MCF 10A (cell line): ENCODE measurements at regions not wholly inside any gene's neighbourhood (a gene's known extent, or its start where the extent isn't known, plus 50 kb on each side); places are given as distances from the start of the nearest gene placed in this dataset.
"Not testable (repeated sequence)": the region's sequence is repeated elsewhere in the genome, so short reads cannot be mapped to it uniquely, and the experiment has no call there.

Experiments
- BruUV-seq: library from RNA; stranded (reverse); fragments of 400-500 nt; replicated peaks from 2 replicates; lab custom pipeline; 2021; lab: Mats Ljungman, UMichigan
- CTCF ChIA-PET: fragments of 300-600 bp; sonication (Branson Sonifier 250); formaldehyde crosslinking; extraction: SDS; loops from one replicate; lab custom pipeline; 2021; ENCODE audit warnings: antibody characterized with exemption, inconsistent platforms; lab: Yijun Ruan, JAX
- POLR2A ChIA-PET: fragments of 300-600, 350-650 bp; sonication (Branson Sonifier 250); formaldehyde crosslinking; extraction: SDS; loops from one replicate; lab custom pipeline; 2020; ENCODE audit warnings: antibody characterized with exemption, inconsistent platforms; lab: Yijun Ruan, JAX
- DNase-seq: peaks from one replicate; pipeline ENCODE4 v3.0.0-alpha.2; 2018; ENCODE audit not compliant: unreplicated experiment
- H3K27ac Mint-ChIP-seq: one replicate; pipeline ENCODE4 v1.8.0; 2022; ENCODE audit warnings: mild to moderate bottlenecking, low read depth, mixed read lengths; ENCODE audit not compliant: unreplicated experiment
- H3K27me3 Mint-ChIP-seq: one replicate; pipeline ENCODE4 v1.8.0; 2022; ENCODE audit warnings: mixed read lengths; ENCODE audit not compliant: insufficient read depth, unreplicated experiment
- H3K36me3 Mint-ChIP-seq: one replicate; pipeline ENCODE4 v1.8.0; 2022; ENCODE audit warnings: mild to moderate bottlenecking, moderate library complexity, mixed read lengths; ENCODE audit not compliant: insufficient read depth, unreplicated experiment
- H3K4me1 Mint-ChIP-seq: one replicate; pipeline ENCODE4 v1.8.0; 2022; ENCODE audit warnings: mixed read lengths; ENCODE audit not compliant: insufficient read depth, unreplicated experiment
- H3K4me3 Mint-ChIP-seq: one replicate; pipeline ENCODE4 v1.8.0; 2022; ENCODE audit warnings: mild to moderate bottlenecking, moderate library complexity, mixed read lengths; ENCODE audit not compliant: unreplicated experiment
- H3K9me3 Mint-ChIP-seq: one replicate; pipeline ENCODE4 v1.8.0; 2022; ENCODE audit warnings: mixed read lengths; ENCODE audit not compliant: unreplicated experiment
- CTCF ChIP-seq: fragments of 200-600 bp; IDR thresholded peaks from one replicate; pipeline ENCODE4 v1.8.0; 2022; ENCODE audit warnings: antibody characterized with exemption, mild to moderate bottlenecking; ENCODE audit not compliant: unreplicated experiment
- intact Hi-C: fragments of 100-400 bp; cut with micrococcal nuclease; formaldehyde crosslinking; loops from 2 replicates; pipeline ENCODE4 v1.14.1; 2022

GRCh38 chrX:40391662-40392061 is 189.1 kb upstream of the ATP6AP2 start:
- CTCF ChIA-PET, result no interaction called here
- Mint-ChIP-seq H3K27ac (no peak overlapping the region), H3K27me3 (peaks cover 34% of the 10 kb centered on the region), H3K4me1 (no peaks in the 10 kb centered on the region), H3K4me3 (no peak overlapping the region), H3K9me3 (peaks cover under 1% of the 10 kb centered on the region), H3K36me3 (no peaks in the 10 kb centered on the region)
- intact Hi-C loops, result no loop called here
- no TSS peak for BruUV-seq
- DNase-seq, result no peak
- POLR2A ChIA-PET, result no interaction called here
- no peak for TF ChIP-seq CTCF

GRCh38 chrX:40389555-40389954 is 191.2 kb upstream of the ATP6AP2 start:
- no peak for TF ChIP-seq CTCF
- Mint-ChIP-seq H3K27ac (no peak overlapping the region), H3K9me3 (no peaks in the 10 kb centered on the region), H3K36me3 (no peaks in the 10 kb centered on the region), H3K27me3 (peaks cover 39% of the 10 kb centered on the region), H3K4me3 (no peak overlapping the region), H3K4me1 (no peaks in the 10 kb centered on the region)
- POLR2A ChIA-PET, result no interaction called here
- no peak for DNase-seq
- CTCF ChIA-PET, result no interaction called here
- BruUV-seq, result no TSS peak
- intact Hi-C loops, result no loop called here

GRCh38 chrX:40388441-40388840 is 192.3 kb upstream of the ATP6AP2 start:
- BruUV-seq, result no TSS peak
- no peak overlapping the region for H3K27ac Mint-ChIP-seq
- peaks cover 43% of the 10 kb centered on the region for H3K27me3 Mint-ChIP-seq
- ChIA-PET POLR2A (no interaction called here), CTCF (no interaction called here)
- no peaks in the 10 kb centered on the region for H3K4me1 Mint-ChIP-seq
- no peak for DNase-seq
- intact Hi-C loops, result no loop called here
- H3K9me3 Mint-ChIP-seq, result no peaks in the 10 kb centered on the region
- no peak for TF ChIP-seq CTCF
- H3K36me3 Mint-ChIP-seq, result no peaks in the 10 kb centered on the region
- no peak overlapping the region for H3K4me3 Mint-ChIP-seq

DNA sequence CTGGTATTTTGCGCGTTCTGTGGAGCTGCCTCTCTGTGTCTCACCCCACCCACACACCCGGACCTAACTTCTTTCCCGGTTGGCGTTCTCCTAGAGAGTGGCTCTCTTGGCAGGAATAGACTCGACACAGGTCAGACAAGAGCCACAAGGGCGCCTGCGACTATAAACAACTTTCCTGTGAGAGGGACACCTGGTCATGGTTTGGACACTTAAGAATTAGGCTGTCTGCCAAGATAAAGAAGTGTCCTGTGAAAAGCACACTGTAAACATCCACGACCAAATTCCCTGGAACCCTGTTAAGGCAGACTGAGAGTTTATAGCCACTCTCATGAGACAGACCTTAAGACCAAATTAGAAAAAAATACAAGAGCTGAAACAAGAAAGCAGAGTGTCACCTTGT is 192.9 kb upstream of the ATP6AP2 start:
- BruUV-seq, POLR2A ChIA-PET, H3K9me3 Mint-ChIP-seq, H3K36me3 Mint-ChIP-seq, H3K4me1 Mint-ChIP-seq, H3K27ac Mint-ChIP-seq, DNase-seq, H3K4me3 Mint-ChIP-seq, intact Hi-C loops, CTCF ChIA-PET: not testable (repeated sequence)
- peaks cover 43% of the 10 kb centered on the region for H3K27me3 Mint-ChIP-seq

DNA sequence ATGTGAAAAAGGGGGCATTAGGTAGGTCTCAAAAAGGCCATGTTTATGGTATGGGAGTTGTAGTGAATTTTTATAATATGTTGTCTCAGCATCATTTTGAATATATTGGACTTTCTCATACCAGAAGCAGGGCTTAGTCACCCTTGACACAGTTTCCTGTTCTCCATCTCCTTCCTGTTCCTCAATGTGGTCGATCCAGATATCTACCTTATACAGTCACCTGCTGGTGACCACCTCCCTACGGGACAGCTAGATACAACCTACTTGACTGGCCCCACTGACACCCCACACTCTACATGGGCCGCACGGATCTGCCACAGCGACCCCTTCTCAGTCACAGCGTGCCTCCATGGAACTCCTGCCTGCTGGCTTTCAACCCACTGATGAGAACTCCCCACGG is 193.5 kb upstream of the ATP6AP2 start:
- CTCF ChIA-PET, H3K27ac Mint-ChIP-seq: not testable (repeated sequence)

More for the DNA sequence above, 193.5 kb upstream of the ATP6AP2 start:
- H3K36me3 Mint-ChIP-seq, intact Hi-C loops, H3K4me1 Mint-ChIP-seq, BruUV-seq, DNase-seq, H3K9me3 Mint-ChIP-seq, H3K4me3 Mint-ChIP-seq, POLR2A ChIA-PET: not testable (repeated sequence)
- H3K27me3 Mint-ChIP-seq, result peaks cover 43% of the 10 kb centered on the region
